Prostate gland (tissue), 2 donors: ENCODE measurements at regions not wholly inside any gene's neighbourhood (a gene's known extent, or its start where the extent isn't known, plus 50 kb on each side); places are given as distances from the start of the nearest gene placed in this dataset.

Source experiments
- POLR2A ChIP-seq: fragments of 450-650 bp; IDR thresholded peaks from one replicate; pipeline ENCODE4 v1.6.1; 2016; ENCODE audit warnings: antibody characterized with exemption, mild to moderate bottlenecking
- POLR2AphosphoS5 ChIP-seq: sonication (generic); formaldehyde crosslinking; IDR thresholded peaks from one replicate; pipeline ENCODE4 v1.6.1; 2017; ENCODE audit warnings: antibody characterized with exemption
- TF ChIP-seq, protein P1 (sequence below), 4 experiments: fragments of 200-600 bp in 2 of 4; fragments of 450-650 bp in 2 of 4; sonication (generic) in 2 of 4; IDR thresholded peaks; 1 replicate in 3 of 4; 2 replicates in 1 of 4; pipeline ENCODE4 v1.5.1; 2016 to 2019; ENCODE audit warnings: antibody characterized with exemption in 4 of 4, mild to moderate bottlenecking in 2 of 4, moderate library complexity in 2 of 4

- TF ChIP-seq POLR2A: no peak
- TF ChIP-seq, protein P1, sequence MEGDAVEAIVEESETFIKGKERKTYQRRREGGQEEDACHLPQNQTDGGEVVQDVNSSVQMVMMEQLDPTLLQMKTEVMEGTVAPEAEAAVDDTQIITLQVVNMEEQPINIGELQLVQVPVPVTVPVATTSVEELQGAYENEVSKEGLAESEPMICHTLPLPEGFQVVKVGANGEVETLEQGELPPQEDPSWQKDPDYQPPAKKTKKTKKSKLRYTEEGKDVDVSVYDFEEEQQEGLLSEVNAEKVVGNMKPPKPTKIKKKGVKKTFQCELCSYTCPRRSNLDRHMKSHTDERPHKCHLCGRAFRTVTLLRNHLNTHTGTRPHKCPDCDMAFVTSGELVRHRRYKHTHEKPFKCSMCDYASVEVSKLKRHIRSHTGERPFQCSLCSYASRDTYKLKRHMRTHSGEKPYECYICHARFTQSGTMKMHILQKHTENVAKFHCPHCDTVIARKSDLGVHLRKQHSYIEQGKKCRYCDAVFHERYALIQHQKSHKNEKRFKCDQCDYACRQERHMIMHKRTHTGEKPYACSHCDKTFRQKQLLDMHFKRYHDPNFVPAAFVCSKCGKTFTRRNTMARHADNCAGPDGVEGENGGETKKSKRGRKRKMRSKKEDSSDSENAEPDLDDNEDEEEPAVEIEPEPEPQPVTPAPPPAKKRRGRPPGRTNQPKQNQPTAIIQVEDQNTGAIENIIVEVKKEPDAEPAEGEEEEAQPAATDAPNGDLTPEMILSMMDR (IDR thresholded peaks at IDR 0.05): no peak
- no peak for TF ChIP-seq POLR2AphosphoS5
Measured at GRCh38 chr13:37361608-37362007, 237.0 kb downstream of the POSTN start.
